ENCODE measurements at regions not wholly inside any gene's neighbourhood (a gene's known extent, or its start where the extent isn't known, plus 50 kb on each side); places are given as distances from the start of the nearest gene placed in this dataset.

- DNase-seq = no peak
Observed at GRCh38 chr12:46914336-46914735, 88.5 kb upstream of the SLC38A4 start.

GRCh38 chr12:46915082-46915481 is 89.3 kb upstream of the SLC38A4 start:
- DNase-seq = no peak

GRCh38 chr12:46915836-46916235 is 90.0 kb upstream of the SLC38A4 start:
- no peak for DNase-seq

- no peak for DNase-seq
Observed at GRCh38 chr12:46916796-46917419, 91.1 kb upstream of the SLC38A4 start.

- no peak for DNase-seq
Observed at GRCh38 chr12:46917821-46918220, 92.0 kb upstream of the SLC38A4 start.

GRCh38 chr12:46918631-46919030 is 92.8 kb upstream of the SLC38A4 start:
- no peak for DNase-seq

GRCh38 chr12:46919666-46920400 is 94.0 kb upstream of the SLC38A4 start:
- no peak for DNase-seq

- no peak for DNase-seq
Observed at GRCh38 chr12:46920499-46920898, 94.7 kb upstream of the SLC38A4 start.

- DNase-seq = no peak
Observed at GRCh38 chr12:46921048-46921763, 95.4 kb upstream of the SLC38A4 start.

GRCh38 chr12:46921764-46922133 is 96.0 kb upstream of the SLC38A4 start:
- no peak for DNase-seq

GRCh38 chr12:46926526-46926925 is 100.7 kb upstream of the SLC38A4 start:
- no peak for DNase-seq

GRCh38 chr12:46930101-46930500 is 104.3 kb upstream of the SLC38A4 start:
- DNase-seq = no peak

- no peak for DNase-seq
Observed at GRCh38 chr12:46933947-46934346, 108.2 kb upstream of the SLC38A4 start.

- DNase-seq = no peak
Observed at GRCh38 chr12:46934374-46935111, 108.7 kb upstream of the SLC38A4 start.

GRCh38 chr12:46935271-46935847 is 109.6 kb upstream of the SLC38A4 start:
- DNase-seq = no peak

- DNase-seq = no peak
Observed at GRCh38 chr12:46936042-46936441, 110.2 kb upstream of the SLC38A4 start.

GRCh38 chr12:46938071-46938678 is 112.4 kb upstream of the SLC38A4 start:
- DNase-seq = no peak

- DNase-seq = no peak
Observed at GRCh38 chr12:46941981-46942380, 116.2 kb upstream of the SLC38A4 start.

GRCh38 chr12:46942579-46942978 is 116.8 kb upstream of the SLC38A4 start:
- DNase-seq = no peak

GRCh38 chr12:46944088-46944487 is 118.3 kb upstream of the SLC38A4 start:
- no peak for DNase-seq

GRCh38 chr12:46944771-46945170 is 119.0 kb upstream of the SLC38A4 start:
- DNase-seq = no peak

GRCh38 chr12:46945591-46945990 is 119.8 kb upstream of the SLC38A4 start:
- no peak for DNase-seq

- no peak for DNase-seq
Observed at GRCh38 chr12:46946137-46946536, 120.3 kb upstream of the SLC38A4 start.
